ENCODE measurements at regions not wholly inside any gene's neighbourhood (a gene's known extent, or its start where the extent isn't known, plus 50 kb on each side); places are given as distances from the start of the nearest gene placed in this dataset.

GRCh38 chr1:56189946-56190805 is 389.2 kb downstream of the PLPP3 start (continued):
- no peak for TF ChIP-seq ZNF678 (CRISPR knock-in tag; IDR thresholded peaks at IDR 0.05)
- no peak for TF ChIP-seq GZF1 (CRISPR knock-in tag; IDR thresholded peaks at IDR 0.05)
- peak in 1 of 2 experiments; percentile 94; a peak in 2 of 4 replicates for TF ChIP-seq POLR2A (IDR thresholded peaks at IDR 0.05; ENCODE audit: insufficient read depth in 1 of 2, low read depth in 2 of 2, low read length in 2 of 2)
- 0 out of 2 replicates have a peak, but pooled peaks have one; percentile 50 for TF ChIP-seq ZZZ3 (CRISPR knock-in tag; IDR thresholded peaks at IDR 0.05; ENCODE audit: borderline replicate concordance)
- no peak for TF ChIP-seq GPN1 (CRISPR knock-in tag; IDR thresholded peaks at IDR 0.05; ENCODE audit: borderline replicate concordance)
- TF ChIP-seq ELF1 (CRISPR knock-in tag; IDR thresholded peaks at IDR 0.05), result peak; percentile 55
- no peak; the same call in 1 of the 2 replicates for TF ChIP-seq SIN3B (IDR thresholded peaks at IDR 0.05; ENCODE audit: low read length)
- TF ChIP-seq ZNF841 (CRISPR knock-in tag; IDR thresholded peaks at IDR 0.05; ENCODE audit: borderline replicate concordance), result no peak
- peak; percentile 96 for TF ChIP-seq HDAC2 (CRISPR knock-in tag; IDR thresholded peaks at IDR 0.05)
- no peak for TF ChIP-seq ZNF781 (CRISPR knock-in tag; IDR thresholded peaks at IDR 0.05; ENCODE audit: borderline replicate concordance, not compliant biosample characterization)
- TF ChIP-seq ESRRA (CRISPR knock-in tag; IDR thresholded peaks at IDR 0.05; ENCODE audit: low read depth), result peak; percentile 88
- no peak for TF ChIP-seq MXD3 (CRISPR knock-in tag; IDR thresholded peaks at IDR 0.05)
- no peak for TF ChIP-seq HNRNPL (IDR thresholded peaks at IDR 0.05; ENCODE audit: low read depth, low read length)
- no peak for TF ChIP-seq GLMP (CRISPR knock-in tag; IDR thresholded peaks at IDR 0.05; ENCODE audit: borderline replicate concordance)
- TF ChIP-seq RELA (CRISPR knock-in tag; IDR thresholded peaks at IDR 0.05), result no peak
- no peak; the same call in 1 of the 2 replicates for TF ChIP-seq TOE1 (CRISPR knock-in tag; IDR thresholded peaks at IDR 0.05)
- no peak for TF ChIP-seq NONO (IDR thresholded peaks at IDR 0.05)
- TF ChIP-seq NONO (CRISPR knock-in tag; conservative IDR thresholded peaks at IDR 0.05), result peak; percentile 69
- no peak for TF ChIP-seq U2AF2 (IDR thresholded peaks at IDR 0.05; ENCODE audit: low read depth, low read length)
- peak; percentile 27 for TF ChIP-seq XRCC5 (optimal IDR thresholded peaks at IDR 0.05; ENCODE audit: low read length)
- peak; percentile 88 for TF ChIP-seq ZEB1 (IDR thresholded peaks at IDR 0.05; ENCODE audit: insufficient replicate concordance, low read depth)
- 0 out of 2 replicates have a peak, but pooled peaks have one; percentile 73 for TF ChIP-seq POGK (CRISPR knock-in tag; conservative IDR thresholded peaks at IDR 0.05)
- TF ChIP-seq SP5 (CRISPR knock-in tag; IDR thresholded peaks at IDR 0.05; ENCODE audit: borderline replicate concordance, low read depth), result peak; percentile 69
- TF ChIP-seq ZNF30 (CRISPR knock-in tag; IDR thresholded peaks at IDR 0.05), result no peak
- TF ChIP-seq ZNF556 (CRISPR knock-in tag; IDR thresholded peaks at IDR 0.05; ENCODE audit: borderline replicate concordance), result peak; percentile 90
- TF ChIP-seq ZNF225 (CRISPR knock-in tag; IDR thresholded peaks at IDR 0.05), result no peak
- peak; percentile 12; the same call in 1 of the 2 replicates for TF ChIP-seq NFYC (CRISPR knock-in tag; IDR thresholded peaks at IDR 0.05)
- TF ChIP-seq ZNF639 (CRISPR knock-in tag; conservative IDR thresholded peaks at IDR 0.05), result peak; percentile 68
